ENCODE measurements at regions not wholly inside any gene's neighbourhood (a gene's known extent, or its start where the extent isn't known, plus 50 kb on each side); places are given as distances from the start of the nearest gene placed in this dataset.

DNA sequence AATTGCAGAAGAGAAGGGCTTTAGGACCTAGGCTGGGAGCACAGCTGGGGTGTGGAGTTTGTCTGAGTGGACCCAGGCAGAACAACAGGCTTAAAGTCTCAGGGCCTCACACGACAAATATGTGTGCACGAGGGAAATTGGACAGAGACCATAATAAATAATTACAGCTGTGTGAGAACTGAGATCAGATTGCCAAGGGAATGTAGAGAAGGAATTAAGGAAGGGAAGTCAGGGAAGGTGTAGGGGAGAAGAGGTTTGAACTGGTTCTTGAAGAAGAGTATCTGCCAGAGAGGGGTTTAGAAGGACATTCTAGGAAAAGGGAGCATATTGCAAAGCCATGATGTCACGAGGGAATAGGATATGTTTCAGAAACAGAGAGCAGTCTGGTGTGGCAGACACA lies 120.7 kb upstream of the TSPAN5 start:
- Histone ChIP-seq H3K36me3 (ENCODE audit: control insufficient read depth in 2 of 2, extremely low read depth in 1 of 2, insufficient read depth in 2 of 2, low read length in 2 of 2) (no peaks in the 10 kb centered on the region), H3K27me3 (ENCODE audit: control insufficient read depth, extremely low read depth, insufficient read depth, low read length) (no peaks in the 10 kb centered on the region), H3K9me3 (ENCODE audit: control insufficient read depth, low read depth, low read length) (no peaks in the 10 kb centered on the region), H2AFZ (ENCODE audit: control insufficient read depth, low read length) (no peak overlapping the region), H3K4me1 (ENCODE audit: control insufficient read depth, extremely low read depth, insufficient read depth, low read length) (peaks cover 4% of the 10 kb centered on the region), H3K27ac (ENCODE audit: control insufficient read depth, insufficient read depth, low read length) (no peak overlapping the region), H3K4me2 (ENCODE audit: control insufficient read depth, extremely low read depth, insufficient read depth, low read depth, low read length) (no peak overlapping the region), H3K4me3 (ENCODE audit: control insufficient read depth in 2 of 3, extremely low read depth in 1 of 3, insufficient read depth in 2 of 3, low read depth in 1 of 3, low read length in 3 of 3) (no peak overlapping the region), H3K9ac (ENCODE audit: control insufficient read depth, extremely low read depth, insufficient read depth, low read length) (no peak overlapping the region), H3K9me1 (ENCODE audit: control insufficient read depth, extremely low read depth, insufficient read depth, low read length) (no peaks in the 10 kb centered on the region), H3K79me2 (ENCODE audit: control insufficient read depth, insufficient read depth, low read length) (no peaks in the 10 kb centered on the region), H4K20me1 (ENCODE audit: control insufficient read depth, extremely low read depth, insufficient read depth, low read length) (no peaks in the 10 kb centered on the region)
- DNase-seq (ENCODE audit: low read depth, low spot score): no peak
- dilution Hi-C loops (cut with MboI; ENCODE audit: extremely low pct_ligation_motif_present, low sequenced_read_pairs): no loop called here
- TF ChIP-seq EZH2 (IDR thresholded peaks at IDR 0.05; ENCODE audit: low read length) (no peak), CTCF (optimal IDR thresholded peaks at IDR 0.05 in 1 of 3, IDR thresholded peaks at IDR 0.05 in 1 of 3, conservative IDR thresholded peaks at IDR 0.05 in 1 of 3; ENCODE audit: extremely low read depth in 1 of 3, insufficient read depth in 2 of 3, low read length in 3 of 3) (no peak)
- FAIRE-seq: no peak

DNA sequence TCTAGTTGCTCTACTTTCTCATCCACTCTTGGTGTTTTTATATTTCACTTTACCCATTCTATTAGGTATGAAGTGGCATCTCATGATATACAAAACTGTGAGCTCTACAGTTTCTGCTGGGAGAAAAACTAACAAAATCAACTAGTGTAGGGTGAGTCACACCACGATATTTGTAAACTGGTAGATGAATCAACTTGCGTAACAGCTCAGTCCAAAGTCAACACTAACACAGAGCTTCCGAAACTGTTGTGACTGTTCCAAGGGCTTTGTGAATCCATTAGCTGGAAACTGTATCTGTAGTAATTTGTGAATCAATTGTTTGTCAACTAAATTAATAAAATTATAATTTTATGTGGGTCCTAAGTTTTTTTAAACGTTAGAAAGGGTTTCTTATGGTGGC lies 119.8 kb upstream of the TSPAN5 start:
- no peak overlapping the region for H3K4me3 ChIP-seq (ENCODE audit: control insufficient read depth in 2 of 3, extremely low read depth in 1 of 3, insufficient read depth in 2 of 3, low read depth in 1 of 3, low read length in 3 of 3)
- no peaks in the 10 kb centered on the region for H3K9me3 ChIP-seq (ENCODE audit: control insufficient read depth, low read depth, low read length)
- dilution Hi-C loops (cut with MboI; ENCODE audit: extremely low pct_ligation_motif_present, low sequenced_read_pairs): no loop called here

More for the DNA sequence above, 119.8 kb upstream of the TSPAN5 start:
- FAIRE-seq (no peak), DNase-seq (ENCODE audit: low read depth, low spot score) (no peak)
- H3K79me2 ChIP-seq (ENCODE audit: control insufficient read depth, insufficient read depth, low read length): no peaks in the 10 kb centered on the region
- peaks cover 7% of the 10 kb centered on the region for H3K4me1 ChIP-seq (ENCODE audit: control insufficient read depth, extremely low read depth, insufficient read depth, low read length)
- no peak overlapping the region for H3K9ac ChIP-seq (ENCODE audit: control insufficient read depth, extremely low read depth, insufficient read depth, low read length)
- H3K27me3 ChIP-seq (ENCODE audit: control insufficient read depth, extremely low read depth, insufficient read depth, low read length): no peaks in the 10 kb centered on the region
- H4K20me1 ChIP-seq (ENCODE audit: control insufficient read depth, extremely low read depth, insufficient read depth, low read length): no peaks in the 10 kb centered on the region
- no peaks in the 10 kb centered on the region for H3K36me3 ChIP-seq (ENCODE audit: control insufficient read depth in 2 of 2, extremely low read depth in 1 of 2, insufficient read depth in 2 of 2, low read length in 2 of 2)
- no peak overlapping the region for H2AFZ ChIP-seq (ENCODE audit: control insufficient read depth, low read length)
- no peaks in the 10 kb centered on the region for H3K9me1 ChIP-seq (ENCODE audit: control insufficient read depth, extremely low read depth, insufficient read depth, low read length)
- H3K27ac ChIP-seq (ENCODE audit: control insufficient read depth, insufficient read depth, low read length): no peak overlapping the region
- no peak for TF ChIP-seq EZH2 (IDR thresholded peaks at IDR 0.05; ENCODE audit: low read length)
- no peak for TF ChIP-seq CTCF (optimal IDR thresholded peaks at IDR 0.05 in 1 of 3, IDR thresholded peaks at IDR 0.05 in 1 of 3, conservative IDR thresholded peaks at IDR 0.05 in 1 of 3; ENCODE audit: extremely low read depth in 1 of 3, insufficient read depth in 2 of 3, low read length in 3 of 3)
- no peak overlapping the region for H3K4me2 ChIP-seq (ENCODE audit: control insufficient read depth, extremely low read depth, insufficient read depth, low read depth, low read length)
